ENCODE measurements at regions not wholly inside any gene's neighbourhood (a gene's known extent, or its start where the extent isn't known, plus 50 kb on each side); places are given as distances from the start of the nearest gene placed in this dataset.

GRCh38 chr18:29123706-29124530, 947.0 kb upstream of the CDH2 start:
- no peak for DNase-seq (ENCODE audit: low spot score)
- ChIA-PET CTCF (no interaction called here), POLR2A (ENCODE audit: low non-redundant PET) (no interaction called here)
- no peaks in the 10 kb centered on the region for H3K36me3 ChIP-seq (ENCODE audit: insufficient read depth, low read length, poor library complexity, severe bottlenecking)
- no peaks in the 10 kb centered on the region for H3K27me3 ChIP-seq (replicated peaks; ENCODE audit: insufficient read depth, low read depth, low read length, poor library complexity)
- no peaks in the 10 kb centered on the region for H3K9me3 ChIP-seq (ENCODE audit: low read depth, low read length, poor library complexity, severe bottlenecking)
- no peak overlapping the region for H3K27ac ChIP-seq (ENCODE audit: low read depth, low read length, poor library complexity, severe bottlenecking)
- intact Hi-C loops (cut with micrococcal nuclease; ENCODE audit: unreplicated experiment), result no loop called here
- BruUV-seq (replicated peaks), result no TSS peak
- no peaks in the 10 kb centered on the region for H3K4me1 ChIP-seq (ENCODE audit: insufficient read depth, low read length, poor library complexity, severe bottlenecking)
- no peak overlapping the region for H3K4me3 ChIP-seq (ENCODE audit: low read depth, low read length, poor library complexity, severe bottlenecking)
- TF ChIP-seq EZH2 (IDR thresholded peaks at IDR 0.05; ENCODE audit: borderline replicate concordance, low read depth, low read length, poor library complexity, severe bottlenecking) (no peak), CTCF (conservative IDR thresholded peaks at IDR 0.05; ENCODE audit: low read depth, low read length) (no peak)

GRCh38 chr18:29104671-29105070, 927.7 kb upstream of the CDH2 start:
- no peak for DNase-seq (ENCODE audit: low spot score)
- POLR2A ChIA-PET (ENCODE audit: low non-redundant PET), result interaction anchor here (0.7 kb wide), 1 partner anchor 9 kb away, joined by 3 read pairs; no protein-coding TSS in a partner anchor
- TF ChIP-seq EZH2 (IDR thresholded peaks at IDR 0.05; ENCODE audit: borderline replicate concordance, low read depth, low read length, poor library complexity, severe bottlenecking) (no peak), CTCF (conservative IDR thresholded peaks at IDR 0.05; ENCODE audit: low read depth, low read length) (no peak)
- Histone ChIP-seq H3K27ac (ENCODE audit: low read depth, low read length, poor library complexity, severe bottlenecking) (no peak overlapping the region), H3K27me3 (replicated peaks; ENCODE audit: insufficient read depth, low read depth, low read length, poor library complexity) (no peaks in the 10 kb centered on the region), H3K36me3 (ENCODE audit: insufficient read depth, low read length, poor library complexity, severe bottlenecking) (no peaks in the 10 kb centered on the region), H3K4me3 (ENCODE audit: low read depth, low read length, poor library complexity, severe bottlenecking) (no peak overlapping the region), H3K9me3 (ENCODE audit: low read depth, low read length, poor library complexity, severe bottlenecking) (no peaks in the 10 kb centered on the region), H3K4me1 (ENCODE audit: insufficient read depth, low read length, poor library complexity, severe bottlenecking) (no peaks in the 10 kb centered on the region)
- CTCF ChIA-PET, result no interaction called here
- intact Hi-C loops (cut with micrococcal nuclease; ENCODE audit: unreplicated experiment), result no loop called here
- BruUV-seq (replicated peaks), result no TSS peak

- intact Hi-C loops (cut with micrococcal nuclease; ENCODE audit: unreplicated experiment), result no loop called here
- H3K36me3 ChIP-seq (ENCODE audit: insufficient read depth, low read length, poor library complexity, severe bottlenecking), result no peaks in the 10 kb centered on the region
- CTCF ChIA-PET, result no interaction called here
- no peaks in the 10 kb centered on the region for H3K4me1 ChIP-seq (ENCODE audit: insufficient read depth, low read length, poor library complexity, severe bottlenecking)
- BruUV-seq (replicated peaks), result no TSS peak
- H3K9me3 ChIP-seq (ENCODE audit: low read depth, low read length, poor library complexity, severe bottlenecking), result no peaks in the 10 kb centered on the region
- DNase-seq (ENCODE audit: low spot score), result no peak
- no peaks in the 10 kb centered on the region for H3K27me3 ChIP-seq (replicated peaks; ENCODE audit: insufficient read depth, low read depth, low read length, poor library complexity)
- POLR2A ChIA-PET (ENCODE audit: low non-redundant PET), result no interaction called here
- TF ChIP-seq EZH2 (IDR thresholded peaks at IDR 0.05; ENCODE audit: borderline replicate concordance, low read depth, low read length, poor library complexity, severe bottlenecking) (no peak), CTCF (conservative IDR thresholded peaks at IDR 0.05; ENCODE audit: low read depth, low read length) (no peak)
- no peak overlapping the region for H3K4me3 ChIP-seq (ENCODE audit: low read depth, low read length, poor library complexity, severe bottlenecking)
- H3K27ac ChIP-seq (ENCODE audit: low read depth, low read length, poor library complexity, severe bottlenecking), result no peak overlapping the region
Measured at GRCh38 chr18:29104227-29104626, 927.3 kb upstream of the CDH2 start.

Data from A673 (cell line).